Transverse colon (tissue), 4 donors: ENCODE measurements at regions not wholly inside any gene's neighbourhood (a gene's known extent, or its start where the extent isn't known, plus 50 kb on each side); places are given as distances from the start of the nearest gene placed in this dataset.

Experiments
- CTCF ChIP-seq, 5 experiments: fragments of 200-600 bp in 3 of 5; fragments of 450-650 bp in 2 of 5; sonication (generic) in 3 of 5; IDR thresholded peaks; 1 replicate in 2 of 5; 2 replicates in 3 of 5; pipeline ENCODE4 v1.5.1; 2016 to 2017; ENCODE audit warnings: antibody characterized with exemption in 5 of 5, inconsistent platforms in 3 of 5, mild to moderate bottlenecking in 2 of 5, moderate library complexity in 1 of 5
- POLR2AphosphoS5 ChIP-seq, 3 donors: sonication (generic); formaldehyde crosslinking; IDR thresholded peaks; one replicate each; pipeline ENCODE4 v1.6.1; 2016; ENCODE audit warnings: antibody characterized with exemption in 3 of 3

- TF ChIP-seq CTCF (IDR thresholded peaks at IDR 0.05) (no peak), POLR2AphosphoS5 (IDR thresholded peaks at IDR 0.05) (no peak)
Observed at GRCh38 chr14:97630249-97630648, 833.1 kb downstream of the VRK1 start.
